HCT116 (cell line): ENCODE measurements at regions not wholly inside any gene's neighbourhood (a gene's known extent, or its start where the extent isn't known, plus 50 kb on each side); places are given as distances from the start of the nearest gene placed in this dataset.
"Not testable (repeated sequence)": the region's sequence is repeated elsewhere in the genome, so short reads cannot be mapped to it uniquely, and the experiment has no call there.

Experiments
- ATAC-seq: fragments of 200-7000 bp; cut with Tn5 transposase; 2 replicates; pipeline ENCODE4 v1.9.1; 2020; ENCODE audit warnings: mild to moderate bottlenecking, moderate library complexity
- BruUV-seq: library from RNA; stranded (reverse); fragments of 400-500 nt; replicated peaks from 2 replicates; lab custom pipeline; 2021; lab: Mats Ljungman, UMichigan
- CTCF ChIA-PET: fragments of 300-600 bp; sonication (Branson Sonifier 250); formaldehyde crosslinking; loops from one replicate; lab custom pipeline; 2021; ENCODE audit warnings: antibody characterized with exemption; lab: Charles Lee
- POLR2A ChIA-PET: fragments of 300-600, 350-600 bp; sonication (Branson Sonifier 250); formaldehyde crosslinking; loops from one replicate; lab custom pipeline; 2021; ENCODE audit warnings: antibody characterized with exemption; lab: Charles Lee
- RAD21 ChIA-PET, 2 experiments: fragments of 300-600 bp; sonication (Branson Sonifier 250); formaldehyde crosslinking; loops; one replicate each; lab custom pipeline; 2023; ENCODE audit warnings: low total read pairs in 2 of 2; ENCODE audit not compliant: uncharacterized antibody in 2 of 2, unreplicated experiment in 2 of 2, low non-redundant PET in 1 of 2; lab: Charles Lee
- DNase-seq: peaks from one replicate; pipeline ENCODE4 v3.0.0-alpha.2; 2010; ENCODE audit warnings: low read depth, low spot score
- H2AFZ ChIP-seq: fragments of 200-600 bp; shearing (Covaris generic), sonication (generic); 2 replicates; pipeline ENCODE4 v1.6.1; 2017; ENCODE audit warnings: low read depth, mixed run types, mixed read lengths, antibody characterized with exemption, low read length; ENCODE audit not compliant: poor library complexity, severe bottlenecking
- H3K27ac ChIP-seq: 2 replicates; pipeline ENCODE4 v1.5.1; 2012; ENCODE audit warnings: low read depth, low read length
- H3K27me3 ChIP-seq: fragments of 200-600 bp; sonication (generic); 2 replicates; pipeline ENCODE4 v1.6.1; 2016; ENCODE audit warnings: mixed run types, low read length, mixed read lengths; ENCODE audit not compliant: insufficient read depth
- H3K36me3 ChIP-seq, 2 experiments: fragments of 200-500 bp in 1 of 2; fragments of 200-600 bp in 1 of 2; sonication (Bioruptor generic) in 1 of 2; sonication (generic) in 1 of 2; 2 replicates each; pipeline versions ENCODE4 v1.5.1 to v1.6.1; 2014 to 2016; ENCODE audit warnings: low read length in 2 of 2, inconsistent platforms in 1 of 2, mixed read lengths in 1 of 2, mixed run types in 1 of 2; ENCODE audit not compliant: insufficient read depth in 2 of 2, control insufficient read depth in 1 of 2
- H3K4me1 ChIP-seq, 2 experiments: fragments of 200-600 bp in 1 of 2; sonication (generic) in 1 of 2; 2 replicates each; pipeline versions ENCODE4 v1.5.1 to v1.6.1; 2012 to 2017; ENCODE audit warnings: low read length in 2 of 2, inconsistent platforms in 1 of 2, mild to moderate bottlenecking in 1 of 2, mixed read lengths in 1 of 2, mixed run types in 1 of 2, moderate library complexity in 1 of 2; ENCODE audit not compliant: insufficient read depth in 2 of 2, control insufficient read depth in 1 of 2
- H3K4me2 ChIP-seq: fragments of 200-600 bp; sonication (generic); 2 replicates; pipeline ENCODE4 v1.6.1; 2017; ENCODE audit warnings: mixed run types, low read length, mixed read lengths
- H3K4me3 ChIP-seq, 2 experiments: fragments of 200-600 bp in 1 of 2; sonication (generic) in 1 of 2; replicated peaks in 1 of 2; 2 replicates each; pipeline ENCODE4 v1.5.1; 2011 to 2016; ENCODE audit warnings: low read length in 2 of 2, control low read depth in 1 of 2, low read depth in 1 of 2, mild to moderate bottlenecking in 1 of 2, mixed read lengths in 1 of 2, mixed run types in 1 of 2
- H3K79me2 ChIP-seq: fragments of 200-600 bp; sonication (generic); 2 replicates; pipeline ENCODE4 v1.6.1; 2017; ENCODE audit warnings: mild to moderate bottlenecking, mixed run types, low read length, moderate library complexity, mixed read lengths; ENCODE audit not compliant: insufficient read depth
- H3K9ac ChIP-seq: fragments of 200-600 bp; sonication (generic); 2 replicates; pipeline ENCODE4 v1.6.1; 2016; ENCODE audit warnings: low read length, mixed read lengths
- H3K9me2 ChIP-seq: fragments of 200-600 bp; sonication (generic), shearing (Covaris generic); 2 replicates; pipeline ENCODE4 v1.6.1; 2017; ENCODE audit warnings: mixed run types, mild to moderate bottlenecking, moderate library complexity; ENCODE audit not compliant: insufficient read depth
- H3K9me3 ChIP-seq, 2 experiments: fragments of 200-500 bp in 1 of 2; fragments of 200-600 bp in 1 of 2; sonication (Bioruptor generic) in 1 of 2; sonication (generic) in 1 of 2; 2 replicates each; pipeline ENCODE4 v1.6.1; 2014 to 2017; ENCODE audit warnings: low read length in 2 of 2, mixed read lengths in 2 of 2, inconsistent platforms in 1 of 2, low read depth in 1 of 2, mild to moderate bottlenecking in 1 of 2, mixed run types in 1 of 2, moderate library complexity in 1 of 2; ENCODE audit not compliant: control insufficient read depth in 1 of 2, insufficient read depth in 1 of 2
- H4K20me1 ChIP-seq: fragments of 200-600 bp; sonication (generic), shearing (Covaris generic); 2 replicates; pipeline ENCODE4 v1.6.1; 2017; ENCODE audit warnings: mixed run types, mild to moderate bottlenecking, moderate library complexity; ENCODE audit not compliant: insufficient read depth
- EGR1 ChIP-seq: IDR thresholded peaks from 2 replicates; pipeline ENCODE4 v1.6.1; 2012; ENCODE audit warnings: low read depth
- ELF1 ChIP-seq: IDR thresholded peaks from 2 replicates; pipeline ENCODE4 v1.6.1; 2012; ENCODE audit warnings: low read depth, borderline replicate concordance
- JUND ChIP-seq: IDR thresholded peaks from 2 replicates; pipeline ENCODE4 v1.6.1; 2012
- POLR2AphosphoS5 ChIP-seq: IDR thresholded peaks from 2 replicates; pipeline ENCODE4 v1.6.1; 2011; ENCODE audit warnings: mild to moderate bottlenecking, low read depth, low read length, moderate library complexity
- REST ChIP-seq: IDR thresholded peaks from 2 replicates; pipeline ENCODE4 v1.6.1; 2012; ENCODE audit warnings: low read depth
- intact Hi-C: fragments of 100-400 bp; cut with micrococcal nuclease; formaldehyde crosslinking; loops from 2 replicates; pipeline ENCODE4 v1.10.0; 2022

GRCh38 chr2:37576194-37576593 lies 95.2 kb downstream of the CDC42EP3 start:
- CTCF ChIA-PET, BruUV-seq, DNase-seq, H2AFZ ChIP-seq, H3K4me1 ChIP-seq, H3K9ac ChIP-seq, H3K9me2 ChIP-seq, H3K4me2 ChIP-seq, H3K9me3 ChIP-seq, H3K4me3 ChIP-seq, H3K79me2 ChIP-seq, POLR2A ChIA-PET, H4K20me1 ChIP-seq, H3K27ac ChIP-seq, ATAC-seq, H3K27me3 ChIP-seq, H3K36me3 ChIP-seq, RAD21 ChIA-PET: not testable (repeated sequence)
- intact Hi-C loops, result loop anchor here (10.0 kb wide), 1 partner anchor 161 kb away; no protein-coding TSS in a partner anchor

- ChIA-PET POLR2A (no interaction called here), CTCF (no interaction called here), RAD21 (no interaction called here)
- no peaks in the 10 kb centered on the region for H4K20me1 ChIP-seq
- H3K4me3 ChIP-seq, result no peak overlapping the region
- no peaks in the 10 kb centered on the region for H3K9me2 ChIP-seq
- no peak overlapping the region for H3K4me2 ChIP-seq
- no peaks in the 10 kb centered on the region for H3K36me3 ChIP-seq
- H3K27me3 ChIP-seq, result no peaks in the 10 kb centered on the region
- no peak overlapping the region for H2AFZ ChIP-seq
- no peak overlapping the region for H3K27ac ChIP-seq
- intact Hi-C loops, result loop anchor here (10.0 kb wide), 1 partner anchor 162 kb away; no protein-coding TSS in a partner anchor
- DNase-seq, result no peak
- no peak for ATAC-seq
- TF ChIP-seq REST, result no peak
- no peak for TF ChIP-seq ELF1
- no peak for TF ChIP-seq POLR2AphosphoS5
- TF ChIP-seq JUND, result no peak
- no peak for TF ChIP-seq EGR1
- H3K9ac ChIP-seq, result no peak overlapping the region
- peaks cover 0 to 5% of the 10 kb centered on the region in 2 experiments; a peak in 1 of 4 replicates for H3K9me3 ChIP-seq
- BruUV-seq, result no TSS peak
- no peaks in the 10 kb centered on the region for H3K4me1 ChIP-seq
- no peaks in the 10 kb centered on the region for H3K79me2 ChIP-seq
Observed at GRCh38 chr2:37576831-37577230, 94.6 kb downstream of the CDC42EP3 start.
